Ovary (tissue), 7 donors: ENCODE measurements at regions not wholly inside any gene's neighbourhood (a gene's known extent, or its start where the extent isn't known, plus 50 kb on each side); places are given as distances from the start of the nearest gene placed in this dataset.

ENCODE experiments used
- DNase-seq, 5 donors: peaks; one replicate each; pipeline ENCODE4 v3.0.0-alpha.2; 2019 to 2020
- H3K27ac ChIP-seq, 2 donors: fragments of 200-600 bp; one replicate each; pipeline versions ENCODE4 v1.5.1 to v1.8.0; 2019 to 2022
- H3K27me3 ChIP-seq: fragments of 200-600 bp; one replicate; pipeline ENCODE4 v1.8.0; 2022
- H3K36me3 ChIP-seq: fragments of 200-600 bp; sonication (generic); one replicate; pipeline ENCODE4 v1.5.1; 2019
- H3K4me1 ChIP-seq: one replicate; pipeline ENCODE4 v1.8.1; 2013; ENCODE audit warnings: mild to moderate bottlenecking, moderate library complexity; ENCODE audit not compliant: insufficient read depth
- H3K4me3 ChIP-seq: fragments of 200-600 bp; sonication (generic); one replicate; pipeline ENCODE4 v1.5.1; 2017
- H3K9me3 ChIP-seq, 2 donors: fragments of 200-600 bp in 1 of 2; sonication (generic) in 1 of 2; one replicate each; pipeline versions ENCODE4 v1.5.1 to v1.8.1; 2013 to 2019; ENCODE audit warnings: mild to moderate bottlenecking in 1 of 2, moderate library complexity in 1 of 2
- EP300 ChIP-seq: sonication (generic); formaldehyde crosslinking; IDR thresholded peaks from one replicate; pipeline ENCODE4 v1.6.1; 2017; ENCODE audit warnings: antibody characterized with exemption
- POLR2A ChIP-seq: fragments of 450-650 bp; IDR thresholded peaks from one replicate; pipeline ENCODE4 v1.6.1; 2017; ENCODE audit warnings: antibody characterized with exemption, mild to moderate bottlenecking, moderate library complexity
- WGBS, 3 donors: extraction: QIAGEN DNeasy Blood & Tissue Kit in 1 of 3; methylation state at CpG; one replicate each; pipeline versions ENCODE4 v1.1.5 to v1.1.7; 2013 to 2017; 5-methylcytosine and 5-hydroxymethylcytosine counted together
- intact Hi-C, 4 donors: fragments of 100-400 bp; cut with DNase I; formaldehyde crosslinking; loops; one replicate each; pipeline versions ENCODE4 v1.11.0 to v1.15.1; 2022 to 2023
- TF ChIP-seq, protein P1 (sequence below), 3 donors: fragments of 450-650 bp in 2 of 3; fragments of 200-600 bp in 1 of 3; IDR thresholded peaks; one replicate each; pipeline versions ENCODE4 v1.5.1 to v1.8.0; 2016 to 2022; ENCODE audit warnings: antibody characterized with exemption in 3 of 3, mild to moderate bottlenecking in 1 of 3
- donor health status: DM: no; HTN: no; CAD: no; lungs with moderate emphysema.
- donor health status: DM: no; HTN: no; CAD: no.
- donor health status: Bipolar disorder and iron deficiency.
- donor health status: DM: no; HTN: no; CAD: no.
- donor health status: DM: yes; HTN: yes; CAD: no.

DNA sequence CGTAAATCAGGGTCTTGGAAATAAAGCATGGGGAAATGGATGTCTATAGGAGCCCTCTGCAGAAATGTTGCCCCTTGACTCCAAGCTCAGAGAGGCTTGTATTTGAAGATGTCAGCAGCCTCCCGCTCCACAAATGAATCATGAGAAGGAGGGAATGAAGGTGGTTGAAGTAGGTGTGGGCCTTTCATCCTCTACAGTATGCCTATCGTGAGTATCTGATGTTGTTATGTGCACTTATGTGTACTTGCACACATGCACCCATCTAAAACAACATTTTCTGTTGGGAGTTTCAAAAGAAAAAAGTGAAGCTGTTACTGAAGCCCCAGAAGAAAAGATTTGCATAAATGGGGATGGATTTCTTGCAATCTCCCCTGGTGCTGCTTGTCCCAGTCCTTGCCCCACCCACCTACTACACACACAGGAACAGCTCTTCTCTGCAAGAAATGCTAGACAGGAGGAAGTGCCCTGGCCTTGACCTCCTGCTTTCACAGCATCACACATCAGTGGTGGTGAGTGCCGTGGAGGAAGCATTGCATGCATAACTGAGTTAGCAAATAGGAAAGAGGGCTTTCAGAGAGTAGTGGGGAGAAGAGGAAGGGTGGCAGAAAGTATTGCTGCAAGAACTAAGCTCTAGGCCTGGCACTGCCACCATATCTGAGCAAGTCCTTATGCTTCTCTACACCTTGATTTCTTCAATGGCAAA, 156.1 kb downstream of the SNX18 start:
- no peak for TF ChIP-seq EP300
- no peak for TF ChIP-seq POLR2A
- TF ChIP-seq, protein P1, sequence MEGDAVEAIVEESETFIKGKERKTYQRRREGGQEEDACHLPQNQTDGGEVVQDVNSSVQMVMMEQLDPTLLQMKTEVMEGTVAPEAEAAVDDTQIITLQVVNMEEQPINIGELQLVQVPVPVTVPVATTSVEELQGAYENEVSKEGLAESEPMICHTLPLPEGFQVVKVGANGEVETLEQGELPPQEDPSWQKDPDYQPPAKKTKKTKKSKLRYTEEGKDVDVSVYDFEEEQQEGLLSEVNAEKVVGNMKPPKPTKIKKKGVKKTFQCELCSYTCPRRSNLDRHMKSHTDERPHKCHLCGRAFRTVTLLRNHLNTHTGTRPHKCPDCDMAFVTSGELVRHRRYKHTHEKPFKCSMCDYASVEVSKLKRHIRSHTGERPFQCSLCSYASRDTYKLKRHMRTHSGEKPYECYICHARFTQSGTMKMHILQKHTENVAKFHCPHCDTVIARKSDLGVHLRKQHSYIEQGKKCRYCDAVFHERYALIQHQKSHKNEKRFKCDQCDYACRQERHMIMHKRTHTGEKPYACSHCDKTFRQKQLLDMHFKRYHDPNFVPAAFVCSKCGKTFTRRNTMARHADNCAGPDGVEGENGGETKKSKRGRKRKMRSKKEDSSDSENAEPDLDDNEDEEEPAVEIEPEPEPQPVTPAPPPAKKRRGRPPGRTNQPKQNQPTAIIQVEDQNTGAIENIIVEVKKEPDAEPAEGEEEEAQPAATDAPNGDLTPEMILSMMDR (IDR thresholded peaks at IDR 0.05) = no peak
- H3K4me1 ChIP-seq = peaks cover 8% of the 10 kb centered on the region
- intact Hi-C loops = no loop called here
- peak; percentile 48 to 81 (median 65) for DNase-seq
- WGBS, 3 donors = 66 to 72% (median 67%) methylated on average over 4 of the region's 4 CpGs
- H3K27me3 ChIP-seq = no peaks in the 10 kb centered on the region
- H3K36me3 ChIP-seq = no peaks in the 10 kb centered on the region
- H3K27ac ChIP-seq = no peak overlapping the region
- H3K4me3 ChIP-seq = no peak overlapping the region
- H3K9me3 ChIP-seq = no peaks in the 10 kb centered on the region

DNA sequence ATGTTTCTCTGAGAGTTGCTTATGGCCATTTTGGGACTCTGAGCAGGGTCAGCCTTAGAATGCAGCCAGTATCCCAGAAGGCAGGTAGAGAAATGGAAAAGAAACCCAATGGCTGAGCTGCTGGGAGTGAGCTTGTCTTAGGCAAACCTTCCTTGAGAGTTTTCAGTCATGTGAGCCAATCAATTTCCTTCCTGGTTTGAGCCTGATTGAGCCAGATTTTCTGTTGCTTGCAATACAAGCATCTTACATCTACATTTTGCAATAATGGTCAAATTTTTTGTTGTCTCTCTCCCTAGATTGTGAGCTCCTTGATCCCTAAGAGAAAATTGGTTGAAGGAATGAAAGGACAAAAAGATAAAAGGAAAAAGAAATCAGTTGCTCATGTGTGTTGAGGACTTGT, 155.3 kb downstream of the SNX18 start:
- intact Hi-C loops = no loop called here
- TF ChIP-seq POLR2A = no peak
- TF ChIP-seq, protein P1 (IDR thresholded peaks at IDR 0.05) = no peak
- no peak for TF ChIP-seq EP300
- Histone ChIP-seq H3K27ac (no peak overlapping the region), H3K4me3 (no peak overlapping the region), H3K9me3 (no peaks in the 10 kb centered on the region), H3K4me1 (peaks cover 8% of the 10 kb centered on the region), H3K36me3 (no peaks in the 10 kb centered on the region), H3K27me3 (no peaks in the 10 kb centered on the region)
- no peak for DNase-seq

DNA sequence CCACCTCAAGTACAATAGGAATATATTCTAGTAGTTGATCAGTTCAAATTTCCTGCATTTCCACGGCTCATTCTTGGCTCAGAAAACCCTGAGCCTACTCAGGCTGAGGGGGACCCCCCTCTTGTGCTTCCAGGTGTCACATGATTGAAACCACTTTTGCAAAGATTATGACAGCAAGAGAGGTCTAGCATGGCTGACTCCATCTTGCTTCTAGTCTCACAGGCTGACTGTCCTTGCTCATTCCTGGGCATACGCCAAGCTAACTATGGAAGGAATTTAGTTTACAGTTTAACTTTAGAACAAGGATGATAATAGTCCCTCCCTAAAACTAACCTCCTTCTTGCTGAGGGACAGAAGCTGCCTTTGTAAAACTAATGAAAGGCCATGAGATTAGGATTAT, 154.1 kb downstream of the SNX18 start:
- H3K9me3 ChIP-seq = no peaks in the 10 kb centered on the region

DNA sequence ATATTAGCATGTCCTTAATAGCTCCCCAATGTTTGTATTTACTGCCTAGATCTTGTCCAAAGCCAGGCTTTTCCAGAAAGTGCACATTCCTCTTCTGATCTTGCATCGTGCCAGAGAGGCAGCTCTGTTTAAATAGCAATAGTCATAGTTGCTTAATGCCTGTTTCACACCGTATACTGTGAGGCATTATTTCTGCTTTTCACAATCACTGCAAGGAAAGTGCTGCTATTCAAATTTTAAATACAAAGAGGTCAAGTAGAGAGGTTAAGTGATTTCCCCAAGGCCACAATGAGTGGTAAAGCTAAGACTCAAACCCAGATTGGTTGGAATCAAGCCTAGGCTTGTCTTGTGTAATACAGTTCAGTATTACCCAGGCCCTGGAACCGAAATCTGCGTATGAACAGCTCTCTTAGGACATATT, 153.6 kb downstream of the SNX18 start:
- Histone ChIP-seq H3K4me3 (no peak overlapping the region), H3K27ac (no peak overlapping the region), H3K9me3 (no peaks in the 10 kb centered on the region), H3K27me3 (no peaks in the 10 kb centered on the region), H3K36me3 (no peaks in the 10 kb centered on the region), H3K4me1 (peaks cover 8% of the 10 kb centered on the region)
- no peak for TF ChIP-seq EP300
- TF ChIP-seq, protein P1 (IDR thresholded peaks at IDR 0.05) = no peak
- TF ChIP-seq POLR2A = no peak
- WGBS, 3 donors = 69 to 72% (median 72%) methylated on average over 4 of the region's 4 CpGs
- no peak for DNase-seq
- intact Hi-C loops = no loop called here

More for the DNA sequence above, 154.1 kb downstream of the SNX18 start:
- no peaks in the 10 kb centered on the region for H3K27me3 ChIP-seq
- no peak overlapping the region for H3K27ac ChIP-seq
- H3K4me3 ChIP-seq = no peak overlapping the region
- peaks cover 8% of the 10 kb centered on the region for H3K4me1 ChIP-seq
- H3K36me3 ChIP-seq = no peaks in the 10 kb centered on the region
- intact Hi-C loops = no loop called here
- TF ChIP-seq, protein P1 (IDR thresholded peaks at IDR 0.05) = no peak
- TF ChIP-seq POLR2A (no peak), EP300 (no peak)
- no peak for DNase-seq
- WGBS, 3 donors = 65 to 77% (median 67%) methylated on average over 2 of the region's 2 CpGs
